HEK293 (cell line): ENCODE measurements at regions not wholly inside any gene's neighbourhood (a gene's known extent, or its start where the extent isn't known, plus 50 kb on each side); places are given as distances from the start of the nearest gene placed in this dataset.

Experiments used
- CTCF ChIP-seq: fragments of 450-650 bp; formaldehyde crosslinking; IDR thresholded peaks from 2 replicates; pipeline ENCODE4 v1.5.1; 2016; ENCODE audit warnings: missing biosample characterization, missing genetic modification characterization
- SP2 ChIP-seq: fragments of 450-650 bp; formaldehyde crosslinking; IDR thresholded peaks from 2 replicates; pipeline ENCODE4 v1.5.1; 2016; ENCODE audit warnings: missing biosample characterization, missing genetic modification characterization
- YY1 ChIP-seq: fragments of 450-650 bp; formaldehyde crosslinking; IDR thresholded peaks from 2 replicates; pipeline ENCODE4 v1.5.1; 2018; ENCODE audit warnings: missing biosample characterization, missing genetic modification characterization
- ZBTB49 ChIP-seq: fragments of 450-650 bp; formaldehyde crosslinking; IDR thresholded peaks from 2 replicates; pipeline ENCODE4 v1.5.1; 2016; ENCODE audit warnings: missing biosample characterization, missing genetic modification characterization, low read depth
- ZNF138 ChIP-seq: fragments of 450-650 bp; formaldehyde crosslinking; IDR thresholded peaks from 2 replicates; pipeline ENCODE4 v1.5.1; 2016; ENCODE audit warnings: missing biosample characterization, missing genetic modification characterization, borderline replicate concordance
- ZNF248 ChIP-seq: fragments of 450-650 bp; formaldehyde crosslinking; IDR thresholded peaks from 2 replicates; pipeline ENCODE4 v1.5.1; 2017; ENCODE audit warnings: missing biosample characterization, missing genetic modification characterization
- ZNF768 ChIP-seq: fragments of 450-650 bp; formaldehyde crosslinking; IDR thresholded peaks from 2 replicates; pipeline ENCODE4 v1.5.1; 2018; ENCODE audit warnings: missing biosample characterization, mild to moderate bottlenecking, missing genetic modification characterization
- ZSCAN5A ChIP-seq: fragments of 450-650 bp; formaldehyde crosslinking; IDR thresholded peaks from 2 replicates; pipeline ENCODE4 v1.5.1; 2016; ENCODE audit warnings: missing biosample characterization, missing genetic modification characterization

GRCh38 chr4:180060159-180060889 lies 2182.9 kb upstream of the TENM3 start:
- TF ChIP-seq ZNF768 (tag by site-specific recombination) = no peak
- no peak for TF ChIP-seq ZNF248
- no peak for TF ChIP-seq CTCF (tag by site-specific recombination)
- no peak for TF ChIP-seq ZBTB49 (tag by site-specific recombination)
- TF ChIP-seq ZSCAN5A (tag by site-specific recombination) = no peak
- no peak for TF ChIP-seq YY1
- TF ChIP-seq SP2 (tag by site-specific recombination) = no peak
- TF ChIP-seq ZNF138 (tag by site-specific recombination) = no peak
